OCI-LY3 (cell line): ENCODE measurements at regions not wholly inside any gene's neighbourhood (a gene's known extent, or its start where the extent isn't known, plus 50 kb on each side); places are given as distances from the start of the nearest gene placed in this dataset.

ENCODE experiments used
- H2AFZ ChIP-seq: fragments of 200-600, 300-600 bp; shearing (Covaris generic); 2 replicates; pipeline ENCODE4 v1.6.0; 2014; ENCODE audit warnings: antibody characterized with exemption, low read depth, low read length
- H3K27ac ChIP-seq: fragments of 200-600, 300-600 bp; sonication (generic); 2 replicates; pipeline ENCODE4 v1.5.1; 2014; ENCODE audit warnings: mild to moderate bottlenecking, low read length, moderate library complexity, mixed read lengths
- H3K27me3 ChIP-seq: fragments of 200-600, 300-600 bp; sonication (generic); 2 replicates; pipeline ENCODE4 v1.6.1; 2014; ENCODE audit warnings: low read depth, low read length, mixed read lengths
- H3K36me3 ChIP-seq: fragments of 200-600, 300-600 bp; sonication (generic); replicated peaks from 2 replicates; pipeline ENCODE3; 2014; ENCODE audit warnings: low read depth, low read length, mixed read lengths
- H3K4me1 ChIP-seq: fragments of 300-600, 200-600 bp; sonication (generic); 2 replicates; pipeline ENCODE4 v1.6.1; 2014; ENCODE audit warnings: low read length, mixed read lengths
- H3K4me2 ChIP-seq: fragments of 200-600, 300-600 bp; sonication (generic); 2 replicates; pipeline ENCODE4 v1.6.1; 2014; ENCODE audit warnings: low read length, mixed read lengths
- H3K4me3 ChIP-seq: fragments of 300-600, 200-600 bp; sonication (generic); 2 replicates; pipeline ENCODE4 v1.5.1; 2014; ENCODE audit warnings: antibody characterized with exemption, mild to moderate bottlenecking, low read length, moderate library complexity
- H3K79me2 ChIP-seq: fragments of 300-600, 200-600 bp; shearing (Covaris generic); 2 replicates; pipeline ENCODE4 v1.6.1; 2014; ENCODE audit warnings: mild to moderate bottlenecking, low read length, mixed read lengths
- H3K9ac ChIP-seq: fragments of 300-600, 200-600 bp; shearing (Covaris generic); 2 replicates; pipeline ENCODE4 v1.6.0; 2014; ENCODE audit warnings: mild to moderate bottlenecking, low read length, moderate library complexity
- H3K9me3 ChIP-seq: fragments of 200-600, 300-600 bp; shearing (Covaris generic); 2 replicates; pipeline ENCODE4 v1.6.1; 2014; ENCODE audit warnings: low read length, mixed read lengths; ENCODE audit not compliant: insufficient read depth
- H4K20me1 ChIP-seq: fragments of 200-600, 300-600 bp; sonication (generic); 2 replicates; pipeline ENCODE4 v1.6.1; 2016; ENCODE audit warnings: low read length, mixed read lengths; ENCODE audit not compliant: insufficient read depth
- CTCF ChIP-seq: fragments of 200-600, 300-600 bp; sonication (generic); IDR thresholded peaks from 2 replicates; pipeline ENCODE4 v1.5.1; 2014; ENCODE audit warnings: antibody characterized with exemption, low read length, low read depth
- EZH2phosphoT487 ChIP-seq: fragments of 200-600 bp; shearing (Covaris generic); IDR thresholded peaks from 2 replicates; pipeline ENCODE4 v1.6.1; 2018; ENCODE audit warnings: antibody characterized with exemption, mixed run types, low read depth

- Histone ChIP-seq H3K9ac (no peak overlapping the region), H3K79me2 (no peaks in the 10 kb centered on the region), H3K9me3 (no peaks in the 10 kb centered on the region), H4K20me1 (no peaks in the 10 kb centered on the region), H3K36me3 (no peaks in the 10 kb centered on the region), H3K27ac (no peak overlapping the region), H3K4me3 (no peak overlapping the region), H2AFZ (no peak overlapping the region), H3K4me2 (no peak overlapping the region), H3K27me3 (peaks cover 4% of the 10 kb centered on the region; the same call in 1 of the 2 replicates), H3K4me1 (no peaks in the 10 kb centered on the region)
- TF ChIP-seq EZH2phosphoT487 (no peak), CTCF (no peak)
Measured at GRCh38 chrY:7461873-7462525, 550.4 kb upstream of the AMELY start.

GRCh38 chrY:7459802-7460201 lies 548.2 kb upstream of the AMELY start:
- Histone ChIP-seq H3K9ac (no peak overlapping the region), H3K4me3 (no peak overlapping the region), H3K4me1 (no peaks in the 10 kb centered on the region), H3K27ac (no peak overlapping the region), H3K9me3 (no peaks in the 10 kb centered on the region), H4K20me1 (no peaks in the 10 kb centered on the region), H2AFZ (no peak overlapping the region), H3K4me2 (no peak overlapping the region), H3K79me2 (no peaks in the 10 kb centered on the region), H3K27me3 (peaks cover 17% of the 10 kb centered on the region; the same call in 1 of the 2 replicates), H3K36me3 (no peaks in the 10 kb centered on the region)
- TF ChIP-seq EZH2phosphoT487 (no peak), CTCF (no peak)

- Histone ChIP-seq H3K4me1 (peaks cover 2% of the 10 kb centered on the region), H3K36me3 (no peaks in the 10 kb centered on the region), H3K4me3 (no peak overlapping the region), H3K27ac (no peak overlapping the region), H4K20me1 (no peaks in the 10 kb centered on the region), H3K9me3 (no peaks in the 10 kb centered on the region), H2AFZ (no peak overlapping the region), H3K27me3 (peaks cover 23% of the 10 kb centered on the region; the same call in 1 of the 2 replicates), H3K9ac (no peak overlapping the region), H3K4me2 (no peak overlapping the region), H3K79me2 (no peaks in the 10 kb centered on the region)
- TF ChIP-seq CTCF, result no peak
- TF ChIP-seq EZH2phosphoT487, result no peak
Measured at GRCh38 chrY:7458301-7459078, 546.9 kb upstream of the AMELY start.

GRCh38 chrY:7457286-7458015 lies 545.9 kb upstream of the AMELY start:
- Histone ChIP-seq H3K27ac (no peak overlapping the region), H2AFZ (no peak overlapping the region), H3K36me3 (no peaks in the 10 kb centered on the region), H3K9ac (no peak overlapping the region), H3K4me3 (no peak overlapping the region), H3K79me2 (no peaks in the 10 kb centered on the region), H3K27me3 (peaks cover 30% of the 10 kb centered on the region), H3K9me3 (no peaks in the 10 kb centered on the region), H3K4me1 (peaks cover 12% of the 10 kb centered on the region), H3K4me2 (no peak overlapping the region), H4K20me1 (no peaks in the 10 kb centered on the region)
- TF ChIP-seq CTCF (no peak), EZH2phosphoT487 (no peak)
